WTC11 (cell line): ENCODE measurements at regions not wholly inside any gene's neighbourhood (a gene's known extent, or its start where the extent isn't known, plus 50 kb on each side); places are given as distances from the start of the nearest gene placed in this dataset.

Source experiments
- ATAC-seq: fragments of 200-7000 bp; cut with Tn5 transposase; 2 replicates; pipeline ENCODE4 v1.10.0; 2021; ENCODE audit warnings: mild to moderate bottlenecking, moderate library complexity
- CTCF ChIA-PET: fragments of 300-600 bp; sonication (Branson Sonifier 250); formaldehyde crosslinking; loops from one replicate; lab custom pipeline; 2021; ENCODE audit warnings: antibody characterized with exemption; lab: Charles Lee
- POLR2A ChIA-PET: fragments of 350-600 bp; sonication (Branson Sonifier 250); formaldehyde crosslinking; loops from one replicate; lab custom pipeline; 2021; ENCODE audit warnings: antibody characterized with exemption; lab: Charles Lee
- DNase-seq: peaks from one replicate; pipeline ENCODE4 v3.0.0; 2021; ENCODE audit warnings: low spot score
- H3K27ac Mint-ChIP-seq: 2 replicates; pipeline ENCODE4 v1.8.0; 2021; ENCODE audit warnings: mixed read lengths
- H3K27me3 Mint-ChIP-seq: 2 replicates; pipeline ENCODE4 v1.8.0; 2021; ENCODE audit warnings: low read depth, mild to moderate bottlenecking, moderate library complexity, mixed read lengths
- H3K36me3 Mint-ChIP-seq: 2 replicates; pipeline ENCODE4 v1.8.0; 2021; ENCODE audit warnings: mixed read lengths
- H3K4me1 Mint-ChIP-seq: 2 replicates; pipeline ENCODE4 v1.8.0; 2022; ENCODE audit warnings: mixed read lengths
- H3K4me3 Mint-ChIP-seq: 2 replicates; pipeline ENCODE4 v1.8.0; 2021; ENCODE audit warnings: mild to moderate bottlenecking, moderate library complexity, mixed read lengths
- H3K9me3 Mint-ChIP-seq: 2 replicates; pipeline ENCODE4 v1.8.0; 2021; ENCODE audit warnings: mixed read lengths
- AFF4 ChIP-seq: sonication (generic); formaldehyde crosslinking; IDR thresholded peaks from 2 replicates; pipeline ENCODE4 v1.8.1; 2023; ENCODE audit warnings: mild to moderate bottlenecking, missing genetic modification reagents, borderline replicate concordance
- ARID4B ChIP-seq: sonication (generic); formaldehyde crosslinking; IDR thresholded peaks from 2 replicates; pipeline ENCODE4 v1.8.0; 2023; ENCODE audit warnings: missing genetic modification reagents, mild to moderate bottlenecking, borderline replicate concordance
- ATF2 ChIP-seq: sonication (generic); formaldehyde crosslinking; IDR thresholded peaks from 2 replicates; pipeline ENCODE4 v1.8.1; 2022; ENCODE audit warnings: low read depth, missing genetic modification reagents, borderline replicate concordance
- CDX4 ChIP-seq: fragments of 250-450 bp; sonication (Bioruptor Pico); IDR thresholded peaks from 2 replicates; pipeline ENCODE4 v1.9.0; 2021; ENCODE audit warnings: moderate library complexity, mild to moderate bottlenecking, inconsistent platforms, borderline replicate concordance
- CREM ChIP-seq: sonication (generic); formaldehyde crosslinking; IDR thresholded peaks from 2 replicates; pipeline ENCODE4 v1.8.1; 2022; ENCODE audit warnings: mild to moderate bottlenecking, missing genetic modification reagents, moderate library complexity
- E2F1 ChIP-seq: sonication (generic); formaldehyde crosslinking; IDR thresholded peaks from 2 replicates; pipeline ENCODE4 v1.8.0; 2022; ENCODE audit warnings: mild to moderate bottlenecking, missing genetic modification reagents
- HMGXB4 ChIP-seq: sonication (generic); formaldehyde crosslinking; IDR thresholded peaks from 2 replicates; pipeline ENCODE4 v1.8.1; 2023; ENCODE audit warnings: mild to moderate bottlenecking, moderate library complexity, missing genetic modification reagents
- KAT7 ChIP-seq: sonication (generic); formaldehyde crosslinking; IDR thresholded peaks from 2 replicates; pipeline ENCODE4 v1.8.1; 2023; ENCODE audit warnings: missing genetic modification reagents, mild to moderate bottlenecking, borderline replicate concordance
- MLX ChIP-seq: sonication (generic); formaldehyde crosslinking; IDR thresholded peaks from 2 replicates; pipeline ENCODE4 v1.8.1; 2023; ENCODE audit warnings: mild to moderate bottlenecking, missing genetic modification reagents, moderate library complexity
- MXD4 ChIP-seq: fragments of 250-450 bp; sonication (Bioruptor Pico); IDR thresholded peaks from 2 replicates; pipeline ENCODE4 v1.8.0; 2021; ENCODE audit warnings: mild to moderate bottlenecking, moderate library complexity, borderline replicate concordance
- RELA ChIP-seq: sonication (generic); formaldehyde crosslinking; IDR thresholded peaks from 2 replicates; pipeline ENCODE4 v1.8.1; 2022; ENCODE audit warnings: missing genetic modification reagents, mild to moderate bottlenecking, borderline replicate concordance
- RORB ChIP-seq: fragments of 250-450 bp; sonication (Bioruptor Pico); IDR thresholded peaks from 2 replicates; pipeline ENCODE4 v1.9.0; 2021; ENCODE audit warnings: mild to moderate bottlenecking
- TCF7 ChIP-seq: sonication (generic); formaldehyde crosslinking; IDR thresholded peaks from 2 replicates; pipeline ENCODE4 v1.8.0; 2022; ENCODE audit warnings: mild to moderate bottlenecking, low read depth, missing genetic modification reagents, moderate library complexity
- TEAD4 ChIP-seq: sonication (generic); formaldehyde crosslinking; IDR thresholded peaks from 2 replicates; pipeline ENCODE4 v1.8.0; 2022; ENCODE audit warnings: mild to moderate bottlenecking, missing genetic modification reagents
- TP53 ChIP-seq: sonication (generic); formaldehyde crosslinking; IDR thresholded peaks from 2 replicates; pipeline ENCODE4 v1.8.1; 2023; ENCODE audit warnings: mild to moderate bottlenecking, missing genetic modification reagents
- USF1 ChIP-seq: sonication (generic); formaldehyde crosslinking; IDR thresholded peaks from 2 replicates; pipeline ENCODE4 v1.8.0; 2022; ENCODE audit warnings: mild to moderate bottlenecking, missing genetic modification reagents

GRCh38 chr4:81751531-81752289 lies 280.0 kb upstream of the RASGEF1B start:
- no peaks in the 10 kb centered on the region for H3K9me3 Mint-ChIP-seq
- ChIA-PET CTCF (interaction anchor here (0.9 kb wide), 1 partner anchor 284 kb away, joined by 3 read pairs; no protein-coding TSS in a partner anchor), POLR2A (no interaction called here)
- DNase-seq (no peak), ATAC-seq (no peak)
- TF ChIP-seq USF1 (CRISPR knock-in tag) (no peak), HMGXB4 (CRISPR knock-in tag) (no peak), ARID4B (CRISPR knock-in tag) (no peak), MLX (CRISPR knock-in tag) (no peak), TP53 (CRISPR knock-in tag) (no peak), CREM (CRISPR knock-in tag) (no peak), ATF2 (CRISPR knock-in tag) (no peak), TEAD4 (CRISPR knock-in tag) (no peak), MXD4 (no peak), CDX4 (CRISPR knock-in tag) (no peak), RORB (CRISPR knock-in tag) (no peak), E2F1 (CRISPR knock-in tag) (no peak), TCF7 (no peak), AFF4 (CRISPR knock-in tag) (no peak), RELA (no peak), KAT7 (no peak)
- H3K36me3 Mint-ChIP-seq = no peaks in the 10 kb centered on the region
- H3K27ac Mint-ChIP-seq = no peak overlapping the region
- no peaks in the 10 kb centered on the region for H3K4me1 Mint-ChIP-seq
- no peaks in the 10 kb centered on the region for H3K27me3 Mint-ChIP-seq
- H3K4me3 Mint-ChIP-seq = no peak overlapping the region
